ENCODE measurements at regions not wholly inside any gene's neighbourhood (a gene's known extent, or its start where the extent isn't known, plus 50 kb on each side); places are given as distances from the start of the nearest gene placed in this dataset.

- no peak for DNase-seq (ENCODE audit: low read depth, low spot score)
- Histone ChIP-seq H3K36me3 (ENCODE audit: insufficient read depth, low read length) (no peaks in the 10 kb centered on the region), H3K27ac (no peak overlapping the region), H3K9ac (ENCODE audit: insufficient read length) (no peak overlapping the region), H3K4me3 (no peak overlapping the region), H3K9me3 (ENCODE audit: low read depth, low read length) (no peaks in the 10 kb centered on the region)
- TF ChIP-seq FOXP2 (optimal IDR thresholded peaks at IDR 0.05; ENCODE audit: control extremely low read depth, extremely low read length, insufficient read depth), result no peak
- TF ChIP-seq EZH2 (IDR thresholded peaks at IDR 0.05), result no peak
- TF ChIP-seq POLR2AphosphoS5 (IDR thresholded peaks at IDR 0.05; ENCODE audit: borderline replicate concordance, low read depth, low read length), result no peak
These were observed 251.0 kb downstream of the CDH11 start for GRCh38 chr16:64870859-64871258.

- Histone ChIP-seq H3K27ac (no peak overlapping the region), H3K36me3 (ENCODE audit: insufficient read depth, low read length) (no peaks in the 10 kb centered on the region), H3K9me3 (ENCODE audit: low read depth, low read length) (no peaks in the 10 kb centered on the region), H3K9ac (ENCODE audit: insufficient read length) (no peak overlapping the region), H3K4me3 (no peak overlapping the region)
- DNase-seq (ENCODE audit: low read depth, low spot score), result no peak
- TF ChIP-seq POLR2AphosphoS5 (IDR thresholded peaks at IDR 0.05; ENCODE audit: borderline replicate concordance, low read depth, low read length), result no peak
- no peak for TF ChIP-seq FOXP2 (optimal IDR thresholded peaks at IDR 0.05; ENCODE audit: control extremely low read depth, extremely low read length, insufficient read depth)
- TF ChIP-seq EZH2 (IDR thresholded peaks at IDR 0.05), result no peak
These were observed 252.1 kb downstream of the CDH11 start for GRCh38 chr16:64869781-64870180.

GRCh38 chr16:64866021-64866420 lies 255.8 kb downstream of the CDH11 start:
- no peak overlapping the region for H3K4me3 ChIP-seq
- H3K9me3 ChIP-seq (ENCODE audit: low read depth, low read length), result no peaks in the 10 kb centered on the region
- no peaks in the 10 kb centered on the region for H3K36me3 ChIP-seq (ENCODE audit: insufficient read depth, low read length)
- H3K9ac ChIP-seq (ENCODE audit: insufficient read length), result no peak overlapping the region
- TF ChIP-seq POLR2AphosphoS5 (IDR thresholded peaks at IDR 0.05; ENCODE audit: borderline replicate concordance, low read depth, low read length) (no peak), FOXP2 (optimal IDR thresholded peaks at IDR 0.05; ENCODE audit: control extremely low read depth, extremely low read length, insufficient read depth) (no peak), EZH2 (IDR thresholded peaks at IDR 0.05) (no peak)
- H3K27ac ChIP-seq, result no peak overlapping the region
- no peak for DNase-seq (ENCODE audit: low read depth, low spot score)

DNA sequence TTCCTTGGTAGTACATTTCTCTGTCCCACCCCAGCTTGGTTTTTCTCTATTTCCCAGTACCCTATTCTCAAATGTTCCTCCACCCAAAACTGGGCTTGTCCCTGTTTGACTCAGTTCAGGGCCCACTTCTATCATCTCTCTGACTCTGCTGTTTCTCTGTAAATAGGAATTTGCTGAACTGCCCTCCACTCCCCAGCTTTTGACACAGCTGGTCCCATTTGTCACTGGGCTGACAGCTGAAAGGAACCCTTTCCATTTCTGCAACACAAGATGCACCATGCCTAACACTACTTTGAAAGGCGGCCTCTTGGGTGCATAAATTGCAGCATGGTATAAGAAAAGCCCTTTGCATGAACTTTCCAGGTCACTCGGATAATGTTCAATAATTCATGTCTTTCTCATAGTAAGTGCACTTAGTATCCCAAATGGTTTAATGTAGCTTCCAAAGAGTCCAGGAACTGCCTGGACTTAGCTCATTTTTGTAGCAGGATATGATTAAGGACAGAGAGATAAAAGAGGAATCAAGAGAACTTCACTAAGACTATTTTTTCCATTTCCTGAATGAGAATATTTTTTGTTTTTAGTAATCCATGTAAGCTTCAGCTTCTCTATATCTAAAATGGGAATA lies 256.7 kb downstream of the CDH11 start:
- Histone ChIP-seq H3K27ac (peak overlapping the region; percentile 78; the same call in 1 of the 2 replicates), H3K36me3 (ENCODE audit: insufficient read depth, low read length) (no peaks in the 10 kb centered on the region), H3K9ac (ENCODE audit: insufficient read length) (no peak overlapping the region), H3K4me3 (peak overlapping the region; percentile 30; the same call in 1 of the 2 replicates), H3K9me3 (ENCODE audit: low read depth, low read length) (no peaks in the 10 kb centered on the region)
- no peak for DNase-seq (ENCODE audit: low read depth, low spot score)
- TF ChIP-seq EZH2 (IDR thresholded peaks at IDR 0.05) (no peak), POLR2AphosphoS5 (IDR thresholded peaks at IDR 0.05; ENCODE audit: borderline replicate concordance, low read depth, low read length) (no peak), FOXP2 (optimal IDR thresholded peaks at IDR 0.05; ENCODE audit: control extremely low read depth, extremely low read length, insufficient read depth) (no peak)

DNA sequence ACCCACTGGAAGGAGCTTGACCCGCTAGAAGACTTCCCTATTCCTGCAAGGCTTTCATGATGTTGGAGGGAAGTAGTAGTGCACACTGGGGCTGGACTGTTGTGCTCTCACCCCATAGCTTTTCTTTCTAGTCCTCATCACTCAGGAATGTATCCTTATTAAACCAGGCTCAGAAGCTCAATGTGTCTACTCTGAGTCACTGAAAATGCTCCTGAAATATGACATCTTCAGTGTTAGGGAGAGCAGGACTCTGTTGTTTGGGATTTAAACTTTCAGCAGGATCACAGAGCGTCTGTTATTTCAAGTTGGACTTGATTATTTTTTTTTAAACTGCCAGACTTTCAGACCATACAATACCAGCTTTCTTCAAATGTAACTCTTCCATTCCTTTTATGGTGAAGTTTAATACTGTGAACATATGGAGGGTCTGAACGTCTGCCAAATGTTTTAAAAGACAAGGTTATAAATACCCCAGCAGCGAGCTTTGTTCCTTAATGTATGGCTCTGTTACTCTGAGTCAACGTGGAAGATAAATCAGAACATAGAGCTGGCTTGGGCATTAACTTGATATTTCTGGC lies 257.5 kb downstream of the CDH11 start:
- H3K9ac ChIP-seq (ENCODE audit: insufficient read length), result no peak overlapping the region
- no peaks in the 10 kb centered on the region for H3K36me3 ChIP-seq (ENCODE audit: insufficient read depth, low read length)
- TF ChIP-seq EZH2 (IDR thresholded peaks at IDR 0.05) (no peak), POLR2AphosphoS5 (IDR thresholded peaks at IDR 0.05; ENCODE audit: borderline replicate concordance, low read depth, low read length) (no peak), FOXP2 (optimal IDR thresholded peaks at IDR 0.05; ENCODE audit: control extremely low read depth, extremely low read length, insufficient read depth) (no peak)
- H3K9me3 ChIP-seq (ENCODE audit: low read depth, low read length), result no peaks in the 10 kb centered on the region
- peak; percentile 14 for DNase-seq (ENCODE audit: low read depth, low spot score)
- peak overlapping the region; percentile 30 for H3K4me3 ChIP-seq
- peak overlapping the region; percentile 78 for H3K27ac ChIP-seq

DNA sequence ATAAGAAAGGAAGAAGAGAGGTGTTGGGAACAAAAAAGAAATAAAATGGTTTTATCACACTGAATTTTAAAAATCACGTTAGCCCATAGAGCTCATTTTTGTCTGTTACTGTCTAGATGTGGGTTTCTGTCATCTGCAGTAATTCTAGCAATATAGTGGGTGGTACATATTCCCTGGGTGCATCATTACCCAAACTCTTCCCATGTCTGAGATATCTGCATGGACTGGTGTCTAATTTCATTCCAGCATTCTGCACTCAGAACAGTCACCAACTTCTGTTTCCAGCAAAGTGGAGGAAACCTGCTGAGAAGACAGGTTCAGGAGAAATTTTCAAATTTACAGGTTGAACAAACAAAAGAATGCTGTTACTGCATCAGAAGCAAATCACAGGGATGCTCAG lies 263.8 kb downstream of the CDH11 start:
- Histone ChIP-seq H3K4me3 (no peak overlapping the region), H3K27ac (no peak overlapping the region), H3K9ac (ENCODE audit: insufficient read length) (no peak overlapping the region), H3K9me3 (ENCODE audit: low read depth, low read length) (no peaks in the 10 kb centered on the region), H3K36me3 (ENCODE audit: insufficient read depth, low read length) (no peaks in the 10 kb centered on the region)
- TF ChIP-seq EZH2 (IDR thresholded peaks at IDR 0.05), result no peak
- no peak for TF ChIP-seq POLR2AphosphoS5 (IDR thresholded peaks at IDR 0.05; ENCODE audit: borderline replicate concordance, low read depth, low read length)
- no peak for TF ChIP-seq FOXP2 (optimal IDR thresholded peaks at IDR 0.05; ENCODE audit: control extremely low read depth, extremely low read length, insufficient read depth)
- no peak for DNase-seq (ENCODE audit: low read depth, low spot score)

DNA sequence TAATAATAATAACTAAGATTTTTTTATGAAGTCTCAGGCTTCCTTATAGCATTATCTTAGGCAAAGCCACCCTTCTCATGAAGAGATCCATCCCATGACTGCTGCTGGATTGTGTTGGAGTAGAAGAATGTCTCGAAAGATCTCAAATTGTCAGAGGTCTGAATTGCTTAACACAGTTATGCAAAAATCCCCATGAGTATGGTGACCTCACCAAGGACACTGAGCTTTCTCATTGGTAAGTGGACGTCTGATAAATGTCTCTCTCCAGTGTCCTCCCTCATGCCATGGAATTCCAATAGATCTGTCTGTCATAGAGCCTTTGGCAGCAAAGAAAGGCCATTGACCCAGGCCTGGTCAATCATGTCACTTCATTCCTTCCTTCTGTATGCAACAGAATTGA lies 264.5 kb downstream of the CDH11 start:
- TF ChIP-seq EZH2 (IDR thresholded peaks at IDR 0.05) (no peak), POLR2AphosphoS5 (IDR thresholded peaks at IDR 0.05; ENCODE audit: borderline replicate concordance, low read depth, low read length) (no peak), FOXP2 (optimal IDR thresholded peaks at IDR 0.05; ENCODE audit: control extremely low read depth, extremely low read length, insufficient read depth) (no peak)
- no peak overlapping the region for H3K9ac ChIP-seq (ENCODE audit: insufficient read length)
- H3K36me3 ChIP-seq (ENCODE audit: insufficient read depth, low read length), result no peaks in the 10 kb centered on the region
- no peak overlapping the region for H3K27ac ChIP-seq
- DNase-seq (ENCODE audit: low read depth, low spot score), result no peak
- H3K4me3 ChIP-seq, result no peak overlapping the region
- H3K9me3 ChIP-seq (ENCODE audit: low read depth, low read length), result no peaks in the 10 kb centered on the region

GRCh38 chr16:64853551-64853950 lies 268.3 kb downstream of the CDH11 start:
- no peak for TF ChIP-seq EZH2 (IDR thresholded peaks at IDR 0.05)
- no peak for TF ChIP-seq FOXP2 (optimal IDR thresholded peaks at IDR 0.05; ENCODE audit: control extremely low read depth, extremely low read length, insufficient read depth)
- TF ChIP-seq POLR2AphosphoS5 (IDR thresholded peaks at IDR 0.05; ENCODE audit: borderline replicate concordance, low read depth, low read length), result no peak

More at GRCh38 chr16:64853551-64853950, 268.3 kb downstream of the CDH11 start:
- H3K4me3 ChIP-seq, result no peak overlapping the region
- DNase-seq (ENCODE audit: low read depth, low spot score), result no peak
- no peak overlapping the region for H3K27ac ChIP-seq
- no peaks in the 10 kb centered on the region for H3K36me3 ChIP-seq (ENCODE audit: insufficient read depth, low read length)
- H3K9ac ChIP-seq (ENCODE audit: insufficient read length), result no peak overlapping the region
- H3K9me3 ChIP-seq (ENCODE audit: low read depth, low read length), result no peaks in the 10 kb centered on the region

All from SK-N-MC (cell line).